DMS79 treated with DMSO at 0.1 percent for 48 hours (cell line): ENCODE measurements at regions not wholly inside any gene's neighbourhood (a gene's known extent, or its start where the extent isn't known, plus 50 kb on each side); places are given as distances from the start of the nearest gene placed in this dataset.

Experiments used
- DNase-seq: peaks from one replicate; lab custom pipeline; 2025; lab: John Stamatoyannopoulos, UW

GRCh38 chr2:2694746-2695145 lies 363.7 kb upstream of the MYT1L start:
- no peak for DNase-seq

- DNase-seq = no peak
Measured at GRCh38 chr2:2692599-2693389, 361.7 kb upstream of the MYT1L start.

DNA sequence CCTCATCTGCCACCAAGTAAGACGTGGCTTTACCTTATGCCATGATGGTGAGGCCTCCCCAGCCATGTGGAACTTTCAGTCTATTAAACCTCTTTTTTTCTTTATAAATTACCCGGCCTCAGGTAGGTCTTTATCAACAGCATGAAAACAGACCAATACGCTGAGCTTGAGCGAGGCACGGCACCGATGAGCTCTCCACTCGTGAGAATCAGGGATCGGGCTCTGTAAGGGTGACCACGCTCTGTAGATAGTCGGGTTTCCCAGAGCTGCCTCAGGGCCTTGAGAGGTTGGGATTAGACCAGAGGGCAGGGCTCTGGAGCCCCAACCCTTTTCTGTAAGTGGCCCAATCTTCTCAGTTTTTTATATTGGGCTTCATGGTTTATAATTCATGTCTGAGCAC lies 360.3 kb upstream of the MYT1L start:
- DNase-seq = no peak

DNA sequence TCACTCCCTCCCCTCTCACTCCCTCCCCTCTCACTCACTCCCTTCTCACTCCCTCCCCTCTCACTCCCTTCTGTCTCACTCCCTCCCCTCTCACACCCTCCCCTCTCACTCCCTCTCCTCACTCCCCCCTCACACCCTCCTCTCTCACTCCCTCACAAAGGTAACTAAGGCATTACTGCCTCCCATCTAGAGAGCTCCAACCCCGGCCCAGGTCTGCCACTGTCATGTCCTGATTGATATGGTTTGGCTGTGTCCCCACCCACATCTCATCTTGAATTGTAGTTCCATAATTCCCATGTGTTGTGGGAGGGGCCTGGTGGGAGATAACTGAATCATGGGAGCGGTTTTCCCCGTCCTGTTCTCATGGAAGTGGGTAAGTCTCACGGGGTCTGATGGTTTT lies 359.9 kb upstream of the MYT1L start:
- no peak for DNase-seq

GRCh38 chr2:2689306-2689705 lies 358.2 kb upstream of the MYT1L start:
- DNase-seq = peak; percentile 92

- no peak for DNase-seq
Measured at GRCh38 chr2:2688254-2688653, 357.2 kb upstream of the MYT1L start.

- DNase-seq = no peak
Measured at GRCh38 chr2:2687745-2688144, 356.7 kb upstream of the MYT1L start.

DNA sequence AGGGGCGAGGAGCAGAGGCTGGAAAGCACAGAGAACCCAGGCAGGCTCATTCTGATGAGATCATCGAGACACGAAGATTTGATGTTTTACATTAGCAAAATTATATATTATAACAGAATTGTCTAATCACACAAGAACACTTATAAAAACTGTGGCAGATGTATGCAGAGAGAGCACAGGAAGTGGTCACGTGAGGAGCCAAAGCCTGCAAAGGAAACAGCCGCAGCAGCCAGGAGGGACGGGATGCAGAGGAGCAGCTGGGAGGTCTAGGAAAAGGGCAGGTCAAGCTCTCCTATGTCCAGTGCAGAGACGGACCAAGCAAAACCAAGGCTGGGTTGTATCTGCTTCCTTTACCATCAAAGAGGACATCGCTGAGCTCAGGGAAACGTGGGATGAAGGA lies 355.1 kb upstream of the MYT1L start:
- no peak for DNase-seq

DNA sequence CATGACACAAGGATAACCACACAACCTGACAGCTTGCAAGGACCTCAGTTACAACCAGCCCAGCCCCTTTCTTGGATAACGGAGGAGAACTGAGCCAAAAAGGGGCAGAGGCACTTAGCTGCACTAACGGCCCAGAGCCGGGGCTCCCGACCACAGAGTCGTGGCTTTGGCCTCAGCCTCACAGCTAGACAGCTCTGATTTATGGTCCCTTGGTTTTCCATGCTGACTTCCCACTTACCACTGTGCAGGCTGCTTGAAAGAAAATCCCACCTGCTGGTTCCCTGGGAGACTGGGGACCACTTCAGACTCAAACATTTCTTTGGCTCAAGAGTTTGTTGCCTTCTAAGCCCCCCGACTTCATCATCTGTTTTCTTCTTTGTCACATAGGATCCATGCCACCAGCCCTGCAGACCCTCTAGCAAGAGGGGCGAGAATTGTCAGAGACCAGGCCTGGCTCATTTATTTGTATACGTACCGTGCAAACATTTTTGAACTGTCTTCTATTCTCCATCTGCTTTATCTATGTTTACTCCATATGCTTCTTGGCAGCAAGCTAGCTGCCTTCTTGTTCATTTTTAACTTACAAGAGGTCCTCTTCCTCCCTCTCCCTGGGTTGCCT lies 352.6 kb upstream of the MYT1L start:
- peak; percentile 88 for DNase-seq

DNA sequence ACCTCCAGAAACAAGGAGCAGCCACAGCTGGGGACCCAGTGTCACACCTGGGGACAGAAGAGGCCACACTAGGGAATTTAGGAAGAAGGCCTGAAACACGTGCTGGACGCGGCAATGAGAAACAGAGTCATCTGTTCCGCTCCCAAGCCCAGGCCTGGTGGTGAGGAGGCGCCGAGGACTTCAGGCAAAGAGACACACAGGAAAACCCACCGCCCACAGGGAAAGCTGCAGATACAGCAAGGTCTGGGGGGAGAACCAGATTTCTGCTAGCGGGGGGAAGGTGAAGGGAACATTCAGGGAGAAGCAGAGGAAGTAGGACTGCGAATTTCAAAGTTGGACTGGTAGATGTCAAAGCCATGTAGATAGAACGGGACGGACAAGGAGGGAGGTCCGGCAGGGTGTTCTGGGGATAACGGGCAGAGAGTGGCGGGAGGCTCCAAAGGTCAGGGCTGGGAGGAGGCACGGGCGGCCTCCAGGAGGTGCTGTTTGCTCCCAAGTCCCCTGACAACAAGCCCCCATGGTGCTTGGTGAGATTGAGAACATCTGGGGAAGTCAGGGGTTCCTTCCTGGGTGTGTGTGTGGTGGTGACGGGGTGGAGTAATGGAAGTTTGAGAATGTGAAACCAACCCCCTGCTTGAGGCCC lies 351.7 kb upstream of the MYT1L start:
- no peak for DNase-seq

- no peak for DNase-seq
Measured at GRCh38 chr2:2681711-2682251, 350.7 kb upstream of the MYT1L start.

GRCh38 chr2:2681085-2681484 lies 350.0 kb upstream of the MYT1L start:
- no peak for DNase-seq

DNA sequence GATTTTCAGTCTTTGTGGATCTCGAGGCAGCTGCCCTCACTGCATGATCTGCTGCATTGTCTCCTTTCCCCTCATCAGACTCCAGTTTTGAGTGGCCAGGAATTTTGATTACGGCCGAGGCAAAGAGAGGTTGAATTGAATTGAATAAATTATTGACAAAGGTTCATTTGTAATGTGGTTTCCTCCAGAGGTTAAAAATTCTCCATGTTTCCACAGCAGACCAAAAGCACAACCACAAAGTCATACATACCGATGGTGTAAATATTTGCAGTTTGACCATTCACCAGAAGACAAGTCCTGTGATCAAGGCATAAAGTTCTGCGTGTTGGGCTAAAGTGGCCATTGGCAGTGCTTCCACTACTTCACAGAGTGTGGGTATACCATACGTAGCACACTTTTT lies 343.8 kb upstream of the MYT1L start:
- DNase-seq = no peak

DNA sequence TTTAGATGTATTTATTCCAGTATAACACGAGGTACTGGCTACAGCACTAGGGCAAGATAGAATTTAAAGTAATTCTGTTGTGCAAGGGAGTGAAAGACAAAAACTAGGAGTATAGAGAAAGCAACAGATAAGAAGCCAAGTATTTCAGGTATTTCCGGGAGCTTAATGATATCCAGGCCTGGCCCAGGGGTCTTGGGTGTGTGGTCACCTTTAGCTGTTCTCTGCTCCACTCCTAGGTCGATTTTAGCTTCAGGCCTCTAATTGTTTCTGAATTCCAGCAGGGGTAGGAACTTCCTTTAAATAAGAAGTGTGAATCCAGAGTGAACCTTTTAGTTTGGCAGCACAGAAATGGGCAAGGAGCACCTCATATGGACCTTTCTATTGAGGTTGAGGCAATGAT lies 342.3 kb upstream of the MYT1L start:
- DNase-seq = no peak

- DNase-seq = no peak
Measured at GRCh38 chr2:2672249-2672648, 341.2 kb upstream of the MYT1L start.

DNA sequence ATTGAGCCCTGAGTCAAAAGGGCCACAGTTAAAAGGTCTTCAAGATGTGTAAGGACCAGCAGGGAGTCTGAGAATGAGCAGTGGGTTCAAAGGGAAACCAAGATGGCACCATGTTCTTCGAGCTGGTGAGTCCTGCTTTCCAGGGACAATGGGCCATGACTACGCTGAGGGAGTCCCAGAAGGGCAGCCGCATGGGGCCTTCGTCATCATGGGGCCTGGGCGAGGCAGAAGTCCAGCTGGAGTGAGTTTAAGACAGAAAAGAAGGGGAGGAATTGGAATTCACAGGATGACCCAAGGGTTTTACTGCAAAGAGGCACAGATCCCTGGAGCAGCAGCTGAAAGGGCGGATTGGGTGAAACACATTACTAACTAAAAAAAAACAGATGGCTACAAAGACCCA lies 340.8 kb upstream of the MYT1L start:
- no peak for DNase-seq

- no peak for DNase-seq
Measured at GRCh38 chr2:2669316-2669715, 338.2 kb upstream of the MYT1L start.

- no peak for DNase-seq
Measured at GRCh38 chr2:2668681-2669265, 337.7 kb upstream of the MYT1L start.

- peak; percentile 16 for DNase-seq
Measured at GRCh38 chr2:2667690-2668089, 336.6 kb upstream of the MYT1L start.

DNA sequence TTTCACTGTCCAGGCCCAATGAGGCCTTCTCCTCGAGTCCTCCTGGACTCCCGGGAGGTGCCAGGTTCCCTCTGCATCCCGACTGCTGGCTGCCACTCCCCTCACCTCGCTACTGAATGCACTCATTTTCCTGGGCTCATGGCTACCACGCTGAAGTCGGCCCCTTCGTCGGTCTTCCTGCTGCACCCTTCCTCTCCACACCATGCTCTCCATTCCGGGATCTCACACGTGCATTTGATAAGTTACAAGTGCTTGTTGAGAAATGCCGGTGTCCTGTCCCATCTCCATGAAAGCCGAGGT lies 334.7 kb upstream of the MYT1L start:
- no peak for DNase-seq

GRCh38 chr2:2664989-2665833 lies 334.1 kb upstream of the MYT1L start:
- no peak for DNase-seq
